GM06990 (cell line): ENCODE measurements at regions not wholly inside any gene's neighbourhood (a gene's known extent, or its start where the extent isn't known, plus 50 kb on each side); places are given as distances from the start of the nearest gene placed in this dataset.
A peak's percentile ranks its signal among the peaks of the same experiment; 100 is the strongest.

Experiments used
- DNase-seq: peaks from one replicate; pipeline ENCODE4 v3.0.0-alpha.2; 2011; ENCODE audit not compliant: insufficient read length; ENCODE audit errors: extremely low read depth
- H3K27me3 ChIP-seq: replicated peaks from 2 replicates; pipeline ENCODE4 v1.6.0; 2011; ENCODE audit warnings: low read length; ENCODE audit not compliant: control insufficient read depth, insufficient read depth
- H3K36me3 ChIP-seq: 2 replicates; pipeline ENCODE4 v1.5.1; 2011; ENCODE audit warnings: low read length; ENCODE audit not compliant: control insufficient read depth, insufficient read depth
- H3K4me3 ChIP-seq: replicated peaks from 2 replicates; pipeline ENCODE4 v1.5.1; 2011; ENCODE audit warnings: low read depth, mild to moderate bottlenecking, control low read depth, low read length
- TF ChIP-seq, protein P1 (sequence below): IDR thresholded peaks from 2 replicates; pipeline ENCODE4 v1.5.1; 2011; ENCODE audit warnings: low read length, control low read depth, mild to moderate bottlenecking, inconsistent platforms; ENCODE audit not compliant: insufficient read depth, poor library complexity, severe bottlenecking

DNA sequence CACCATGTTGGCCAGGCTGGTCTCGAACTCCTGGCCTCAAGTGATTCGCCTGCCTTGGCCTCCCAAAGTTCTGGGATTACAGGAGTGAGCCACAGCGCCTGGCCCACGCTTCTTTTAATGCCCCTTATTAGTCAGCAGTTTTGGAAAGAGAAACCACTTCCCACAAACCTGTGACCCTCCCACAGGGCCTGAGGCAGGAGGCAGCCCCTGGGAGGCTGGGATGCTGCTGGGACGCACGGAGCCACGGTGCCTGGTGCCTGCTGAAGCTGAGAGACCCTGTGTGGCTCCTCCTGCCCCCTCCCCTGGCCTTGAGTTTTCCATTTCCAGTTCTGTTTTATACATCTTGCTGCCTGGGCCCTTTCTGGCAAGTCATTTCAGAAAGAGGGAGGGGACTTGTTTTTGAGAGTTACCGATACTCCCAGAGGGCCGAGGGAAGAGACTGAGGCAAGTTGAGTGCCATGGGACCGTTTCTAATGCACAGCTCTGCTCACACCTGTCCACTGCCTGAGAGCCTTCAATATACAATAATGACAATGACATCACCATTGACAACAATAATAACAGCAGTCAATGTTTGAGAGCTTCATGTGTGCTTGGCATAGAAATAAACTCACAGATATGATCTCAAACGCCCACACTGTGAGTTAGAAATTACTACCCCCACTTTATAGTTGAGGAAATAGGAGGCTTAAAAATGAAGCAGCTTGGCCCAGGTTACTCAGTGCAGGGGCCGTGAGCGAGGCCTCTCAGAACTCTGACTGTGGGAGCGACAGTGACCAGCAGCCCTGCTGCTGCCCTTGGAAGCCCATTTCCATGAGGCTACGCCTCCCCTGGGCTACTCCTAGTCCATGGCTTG lies 78.1 kb upstream of the YWHAQ start:
- TF ChIP-seq, protein P1, sequence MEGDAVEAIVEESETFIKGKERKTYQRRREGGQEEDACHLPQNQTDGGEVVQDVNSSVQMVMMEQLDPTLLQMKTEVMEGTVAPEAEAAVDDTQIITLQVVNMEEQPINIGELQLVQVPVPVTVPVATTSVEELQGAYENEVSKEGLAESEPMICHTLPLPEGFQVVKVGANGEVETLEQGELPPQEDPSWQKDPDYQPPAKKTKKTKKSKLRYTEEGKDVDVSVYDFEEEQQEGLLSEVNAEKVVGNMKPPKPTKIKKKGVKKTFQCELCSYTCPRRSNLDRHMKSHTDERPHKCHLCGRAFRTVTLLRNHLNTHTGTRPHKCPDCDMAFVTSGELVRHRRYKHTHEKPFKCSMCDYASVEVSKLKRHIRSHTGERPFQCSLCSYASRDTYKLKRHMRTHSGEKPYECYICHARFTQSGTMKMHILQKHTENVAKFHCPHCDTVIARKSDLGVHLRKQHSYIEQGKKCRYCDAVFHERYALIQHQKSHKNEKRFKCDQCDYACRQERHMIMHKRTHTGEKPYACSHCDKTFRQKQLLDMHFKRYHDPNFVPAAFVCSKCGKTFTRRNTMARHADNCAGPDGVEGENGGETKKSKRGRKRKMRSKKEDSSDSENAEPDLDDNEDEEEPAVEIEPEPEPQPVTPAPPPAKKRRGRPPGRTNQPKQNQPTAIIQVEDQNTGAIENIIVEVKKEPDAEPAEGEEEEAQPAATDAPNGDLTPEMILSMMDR, result no peak
- peak; percentile 55 for DNase-seq

GRCh38 chr2:9709539-9710285 lies 78.9 kb upstream of the YWHAQ start:
- Histone ChIP-seq H3K4me3 (no peak overlapping the region), H3K36me3 (no peaks in the 10 kb centered on the region), H3K27me3 (no peaks in the 10 kb centered on the region)
- TF ChIP-seq, protein P1, result no peak
- no peak for DNase-seq

More for the DNA sequence above, 78.1 kb upstream of the YWHAQ start:
- H3K36me3 ChIP-seq, result no peaks in the 10 kb centered on the region
- no peaks in the 10 kb centered on the region for H3K27me3 ChIP-seq
- H3K4me3 ChIP-seq, result no peak overlapping the region

GRCh38 chr2:9710311-9710710 lies 79.5 kb upstream of the YWHAQ start:
- Histone ChIP-seq H3K27me3 (no peaks in the 10 kb centered on the region), H3K4me3 (no peak overlapping the region), H3K36me3 (no peaks in the 10 kb centered on the region)
- TF ChIP-seq, protein P1, result no peak
- no peak for DNase-seq

GRCh38 chr2:9712263-9712662 lies 81.5 kb upstream of the YWHAQ start:
- Histone ChIP-seq H3K4me3 (no peak overlapping the region), H3K27me3 (no peaks in the 10 kb centered on the region), H3K36me3 (no peaks in the 10 kb centered on the region)
- TF ChIP-seq, protein P1, result no peak
- DNase-seq, result peak; percentile 30

DNA sequence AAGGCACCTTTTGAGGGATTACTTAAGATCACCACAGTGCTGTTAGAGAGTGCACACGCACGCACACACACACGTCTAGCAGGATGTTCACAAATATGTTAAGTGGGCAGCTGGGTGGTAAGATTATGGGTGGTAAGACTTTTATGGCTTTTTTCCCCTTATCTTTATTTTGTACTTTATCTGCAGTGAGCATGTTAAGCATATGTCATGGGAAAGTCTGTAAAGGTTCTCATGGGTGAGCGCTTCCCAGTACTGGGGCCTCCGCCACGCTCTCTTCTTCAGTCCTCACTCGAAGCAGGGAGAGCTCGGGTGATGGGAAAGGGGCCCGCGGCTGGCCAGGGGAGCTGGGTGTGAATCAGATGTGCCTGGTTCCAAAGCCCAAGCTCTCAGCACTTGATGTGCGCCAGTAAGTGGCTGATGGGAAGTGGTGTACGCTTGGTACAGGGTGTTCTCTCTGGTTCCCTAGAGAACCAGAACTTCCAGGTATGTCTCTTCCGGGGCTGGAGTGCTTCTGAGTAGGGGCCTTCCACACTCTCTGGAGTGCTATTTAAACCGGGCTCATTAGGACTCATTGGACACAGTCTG lies 83.9 kb upstream of the YWHAQ start:
- Histone ChIP-seq H3K4me3 (no peak overlapping the region), H3K27me3 (no peaks in the 10 kb centered on the region), H3K36me3 (no peaks in the 10 kb centered on the region)
- DNase-seq, result no peak
- TF ChIP-seq, protein P1, result no peak
